GM18909 (cell line): ENCODE measurements at regions not wholly inside any gene's neighbourhood (a gene's known extent, or its start where the extent isn't known, plus 50 kb on each side); places are given as distances from the start of the nearest gene placed in this dataset.

ENCODE experiments used
- ATAC-seq: cut with Tn5 transposase; IDR thresholded peaks from one replicate; pipeline ENCODE4 v1.9.1; 2021; ENCODE audit warnings: mild to moderate bottlenecking; ENCODE audit not compliant: unreplicated experiment, poor library complexity

DNA sequence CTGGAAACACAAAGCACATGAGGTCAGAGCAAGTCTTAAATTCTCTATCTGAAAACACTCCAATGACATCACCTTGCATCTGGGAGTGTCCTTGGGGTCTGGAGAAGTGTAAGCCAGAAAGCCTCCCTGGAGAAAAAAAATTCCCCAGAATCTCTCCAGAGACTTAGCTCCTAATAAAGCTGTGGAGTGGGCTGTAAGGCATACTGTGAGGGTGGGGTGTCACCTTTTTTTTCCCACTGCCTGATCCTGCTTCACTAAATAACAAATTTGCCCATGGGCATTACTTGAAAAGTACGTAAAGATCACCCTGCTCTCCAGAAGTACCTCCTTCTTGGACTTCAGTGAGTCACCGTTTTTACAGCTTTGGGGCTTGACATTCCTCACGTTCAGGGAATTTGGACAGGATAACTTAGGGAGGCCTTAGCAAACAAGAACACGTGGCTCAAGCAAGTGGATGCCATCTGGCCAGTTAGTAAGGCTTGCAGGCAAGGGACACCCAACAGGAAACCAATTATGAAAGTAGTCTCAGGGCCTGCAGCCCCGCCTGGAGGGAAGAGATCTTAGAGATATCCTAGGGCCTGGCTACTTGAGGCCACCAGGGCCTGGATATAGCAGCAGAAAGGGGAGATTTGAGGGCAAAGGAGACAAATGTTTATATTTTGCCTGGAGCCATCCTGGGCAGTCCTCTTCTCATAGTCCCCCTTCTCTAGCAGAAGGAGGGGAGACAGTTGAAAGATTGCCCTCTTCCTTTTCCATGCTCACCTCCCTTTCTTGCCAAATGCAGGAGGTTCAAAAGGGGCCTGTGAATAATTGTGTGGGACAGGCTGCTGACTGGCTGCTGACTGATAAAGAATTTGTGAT is 60.1 kb upstream of the PLAC1 start:
- no peak for ATAC-seq

DNA sequence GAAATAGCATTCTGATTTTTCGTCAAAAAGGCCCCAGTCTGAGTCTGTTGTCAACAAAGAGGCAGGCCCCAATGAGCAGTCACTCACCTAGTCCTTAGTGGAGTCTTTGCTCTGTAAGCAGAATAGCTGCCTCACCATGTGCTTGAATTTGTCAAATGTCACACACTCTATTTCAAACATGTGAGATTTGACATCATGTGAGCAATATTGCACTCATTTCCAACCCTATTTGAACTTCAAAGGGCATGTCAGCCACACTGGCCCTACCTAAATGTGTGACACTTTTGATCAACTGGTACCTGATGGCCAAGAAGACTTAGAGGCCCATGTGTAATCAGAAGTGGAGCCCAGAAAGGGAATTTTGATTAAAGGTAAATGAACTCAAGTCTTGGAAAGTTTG is 59.4 kb upstream of the PLAC1 start:
- no peak for ATAC-seq

DNA sequence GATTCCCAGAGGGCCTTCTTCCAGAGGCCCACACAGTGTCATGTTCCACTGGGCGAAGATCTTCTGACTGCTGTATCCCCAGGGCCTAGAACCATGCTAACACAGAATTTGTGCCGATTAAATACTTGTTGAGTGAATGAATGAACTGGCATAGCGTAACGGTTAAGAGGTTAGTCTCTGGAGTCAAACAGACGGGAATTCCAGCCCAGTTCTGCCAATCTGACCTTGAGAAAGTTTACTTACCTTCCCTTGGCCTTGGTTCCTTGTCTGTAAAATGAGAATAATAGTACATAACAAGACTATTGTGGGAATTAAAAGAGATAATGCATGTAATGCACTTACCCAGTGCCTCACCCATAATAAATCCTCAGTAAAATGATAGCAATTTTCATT is 58.3 kb upstream of the PLAC1 start:
- no peak for ATAC-seq

DNA sequence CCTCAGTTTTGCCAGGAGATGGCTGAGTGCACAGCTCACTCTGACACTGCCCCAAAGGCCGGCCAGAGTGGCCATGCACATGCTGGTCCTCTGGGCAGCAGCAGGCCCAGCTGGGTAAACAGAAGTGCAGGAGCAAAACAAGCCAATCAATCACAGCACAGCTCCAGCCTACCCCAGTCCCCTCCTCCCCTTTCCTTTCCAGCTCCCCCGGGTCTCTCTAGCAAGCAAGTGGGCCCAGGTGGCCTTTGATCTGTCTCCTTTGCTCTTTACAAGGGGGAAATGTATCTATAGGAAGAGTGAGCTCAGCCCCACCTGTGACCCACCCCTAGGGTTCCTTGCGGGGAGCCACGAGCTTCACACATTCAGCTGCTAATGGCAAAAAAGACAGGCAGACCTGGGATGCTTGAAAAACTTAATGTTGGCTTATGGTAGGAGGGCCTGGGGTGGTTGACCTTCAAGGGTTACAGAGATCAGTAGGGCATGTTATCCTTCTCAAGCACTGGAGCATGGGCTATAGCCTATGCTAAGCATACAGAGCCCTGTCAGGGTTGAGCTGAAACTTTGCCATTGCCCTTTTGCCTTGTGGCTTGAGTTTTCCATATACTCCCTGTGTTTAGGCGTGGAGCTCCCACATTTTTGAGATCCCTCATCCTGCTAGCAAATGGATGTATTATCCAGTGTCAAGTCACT is 57.8 kb upstream of the PLAC1 start:
- no peak for ATAC-seq

DNA sequence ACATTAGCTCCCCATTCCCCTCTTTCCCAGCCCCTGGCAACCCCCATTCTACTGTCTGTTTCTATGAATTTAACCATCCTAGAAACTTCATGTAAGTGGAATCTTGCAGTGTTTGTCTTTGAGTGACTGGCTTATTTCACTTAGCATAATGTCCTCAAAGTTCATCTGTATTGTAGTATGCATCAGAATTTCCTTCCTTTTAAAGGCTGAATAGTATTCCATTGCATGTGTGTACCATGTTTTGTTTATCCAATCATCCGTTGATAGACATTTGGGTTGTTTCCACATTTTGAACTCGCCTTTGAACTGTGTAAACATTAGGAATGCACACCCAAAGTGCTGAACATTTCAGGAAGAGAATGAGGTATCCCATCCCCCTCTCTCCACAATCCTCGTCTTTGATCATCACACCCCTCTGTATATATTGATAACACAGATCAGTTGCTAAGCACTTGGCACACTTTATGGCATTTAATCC is 56.4 kb upstream of the PLAC1 start:
- ATAC-seq: no peak

DNA sequence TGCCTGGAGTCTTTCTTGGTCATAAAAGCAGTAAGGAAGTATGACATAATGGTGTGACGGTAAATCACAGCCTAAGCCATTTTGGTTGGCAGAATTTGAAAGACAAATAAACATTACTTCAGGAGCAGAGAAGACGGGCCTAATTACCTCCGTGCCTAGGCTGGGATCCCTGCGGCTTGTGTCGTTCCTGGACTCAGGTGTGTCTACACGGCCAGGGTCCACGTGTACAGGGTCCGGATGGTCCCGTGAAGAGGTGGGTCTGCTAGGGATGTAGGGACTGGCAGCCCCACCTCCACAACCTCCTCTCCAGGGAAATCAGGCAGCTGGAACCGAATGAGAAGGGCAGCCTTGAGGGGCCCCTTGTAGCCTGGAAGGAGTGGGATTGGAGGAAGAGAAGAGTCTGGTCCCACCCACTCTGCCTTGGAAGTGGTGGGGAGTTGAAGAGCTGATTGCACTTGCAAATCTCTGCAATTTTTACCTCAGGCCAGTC is 55.4 kb upstream of the PLAC1 start:
- ATAC-seq: no peak

DNA sequence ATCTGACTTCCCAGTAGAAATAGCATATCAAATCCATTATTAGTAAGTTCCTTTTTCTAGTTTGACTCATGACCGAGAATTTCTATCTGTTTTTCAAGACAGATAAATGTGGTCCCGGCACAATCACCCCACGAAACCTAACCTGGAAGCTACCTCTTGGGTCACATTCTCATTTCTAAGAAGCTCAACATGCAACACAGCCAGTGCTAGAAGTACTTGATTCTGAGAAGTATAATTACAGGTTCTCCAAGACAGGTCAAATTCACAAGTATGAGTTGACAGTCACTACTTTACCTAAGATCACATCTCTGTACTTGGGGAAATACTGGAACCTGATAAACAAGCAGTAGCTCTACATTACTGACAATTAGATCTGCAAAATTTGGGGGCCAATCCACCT is 54.0 kb upstream of the PLAC1 start:
- ATAC-seq: no peak

DNA sequence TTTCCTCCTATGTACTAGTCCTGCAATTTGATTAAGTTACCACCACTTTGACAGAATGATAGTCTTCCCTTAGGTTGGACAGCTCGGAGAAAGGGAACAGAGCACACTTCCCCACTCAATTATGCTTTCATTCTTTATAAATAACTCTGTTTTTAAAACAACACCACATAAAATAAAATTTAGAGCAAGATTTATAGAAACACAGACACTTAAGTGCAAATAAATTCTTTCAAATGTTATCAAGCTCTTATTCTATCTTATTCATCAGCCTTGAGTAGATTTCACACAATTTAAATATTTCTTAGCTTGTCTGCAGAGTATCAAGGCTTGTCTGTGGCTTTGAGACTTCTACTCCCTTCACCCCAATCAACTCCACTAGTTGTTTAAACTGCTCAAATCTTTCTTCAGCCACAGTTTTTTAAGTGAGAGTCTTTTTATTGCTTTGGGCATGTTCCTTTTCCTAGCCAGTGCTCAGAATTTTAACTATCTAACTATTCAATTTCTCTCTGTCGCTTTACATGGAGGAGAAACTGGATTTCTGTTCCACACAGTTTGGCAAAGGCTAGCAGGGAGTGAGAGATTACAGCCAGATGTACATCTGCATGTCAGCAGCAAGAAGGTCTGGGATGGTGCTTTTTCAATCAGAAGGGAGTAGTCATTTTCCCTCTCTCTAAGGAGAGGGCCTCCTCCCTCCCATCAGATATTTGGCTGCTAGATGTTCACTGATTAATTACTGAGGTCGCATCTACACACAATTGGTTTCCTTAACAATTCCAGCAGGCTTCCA is 53.1 kb upstream of the PLAC1 start:
- no peak for ATAC-seq
